ENCODE measurements at regions not wholly inside any gene's neighbourhood (a gene's known extent, or its start where the extent isn't known, plus 50 kb on each side); places are given as distances from the start of the nearest gene placed in this dataset.

DNA sequence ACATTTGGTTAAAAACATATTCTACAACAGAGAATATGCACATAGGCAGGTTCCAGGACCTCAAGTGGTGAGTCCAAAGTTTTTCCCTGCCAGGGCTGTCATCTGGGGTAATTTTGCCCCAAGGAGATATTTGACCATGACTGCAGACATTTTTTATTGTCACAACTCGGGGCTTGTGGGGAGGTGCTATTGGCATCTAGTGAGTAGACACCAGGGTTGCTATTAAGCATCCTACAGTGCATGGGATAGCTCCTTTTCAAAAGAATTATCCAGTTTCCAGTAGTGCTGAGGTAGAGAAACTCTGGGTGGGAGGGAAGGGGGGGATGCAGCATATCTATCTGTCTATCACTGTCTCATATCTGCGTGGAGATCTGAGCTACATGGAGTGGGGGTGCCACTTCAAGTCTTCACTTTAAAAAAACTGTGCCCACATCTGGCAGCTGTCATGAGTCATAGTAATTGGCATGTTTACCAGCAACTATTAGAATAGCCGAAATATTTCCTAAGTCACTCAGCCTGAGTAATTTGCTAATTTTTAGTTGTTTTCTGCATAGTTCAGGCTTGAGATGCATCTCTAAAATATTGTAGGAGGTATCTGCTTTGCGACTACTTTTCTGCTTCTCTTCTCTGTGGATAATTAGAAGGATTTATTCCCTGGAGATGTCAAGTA is 254.0 kb upstream of the RBMS1 start:
- no peaks in the 10 kb centered on the region for H3K4me1 Mint-ChIP-seq (ENCODE audit: low read depth)
- H3K27me3 Mint-ChIP-seq: no peaks in the 10 kb centered on the region
- H3K27ac Mint-ChIP-seq: no peak overlapping the region
- no peak overlapping the region for H3K4me3 Mint-ChIP-seq (ENCODE audit: low read depth)
- H3K36me3 Mint-ChIP-seq (ENCODE audit: insufficient read depth): no peaks in the 10 kb centered on the region
- no peaks in the 10 kb centered on the region for H3K9me3 Mint-ChIP-seq (ENCODE audit: low read depth)
- no peak for DNase-seq (ENCODE audit: low spot score, unreplicated experiment)
- TF ChIP-seq, protein P1, sequence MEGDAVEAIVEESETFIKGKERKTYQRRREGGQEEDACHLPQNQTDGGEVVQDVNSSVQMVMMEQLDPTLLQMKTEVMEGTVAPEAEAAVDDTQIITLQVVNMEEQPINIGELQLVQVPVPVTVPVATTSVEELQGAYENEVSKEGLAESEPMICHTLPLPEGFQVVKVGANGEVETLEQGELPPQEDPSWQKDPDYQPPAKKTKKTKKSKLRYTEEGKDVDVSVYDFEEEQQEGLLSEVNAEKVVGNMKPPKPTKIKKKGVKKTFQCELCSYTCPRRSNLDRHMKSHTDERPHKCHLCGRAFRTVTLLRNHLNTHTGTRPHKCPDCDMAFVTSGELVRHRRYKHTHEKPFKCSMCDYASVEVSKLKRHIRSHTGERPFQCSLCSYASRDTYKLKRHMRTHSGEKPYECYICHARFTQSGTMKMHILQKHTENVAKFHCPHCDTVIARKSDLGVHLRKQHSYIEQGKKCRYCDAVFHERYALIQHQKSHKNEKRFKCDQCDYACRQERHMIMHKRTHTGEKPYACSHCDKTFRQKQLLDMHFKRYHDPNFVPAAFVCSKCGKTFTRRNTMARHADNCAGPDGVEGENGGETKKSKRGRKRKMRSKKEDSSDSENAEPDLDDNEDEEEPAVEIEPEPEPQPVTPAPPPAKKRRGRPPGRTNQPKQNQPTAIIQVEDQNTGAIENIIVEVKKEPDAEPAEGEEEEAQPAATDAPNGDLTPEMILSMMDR (IDR thresholded peaks at IDR 0.05; ENCODE audit: unreplicated experiment): no peak

DNA sequence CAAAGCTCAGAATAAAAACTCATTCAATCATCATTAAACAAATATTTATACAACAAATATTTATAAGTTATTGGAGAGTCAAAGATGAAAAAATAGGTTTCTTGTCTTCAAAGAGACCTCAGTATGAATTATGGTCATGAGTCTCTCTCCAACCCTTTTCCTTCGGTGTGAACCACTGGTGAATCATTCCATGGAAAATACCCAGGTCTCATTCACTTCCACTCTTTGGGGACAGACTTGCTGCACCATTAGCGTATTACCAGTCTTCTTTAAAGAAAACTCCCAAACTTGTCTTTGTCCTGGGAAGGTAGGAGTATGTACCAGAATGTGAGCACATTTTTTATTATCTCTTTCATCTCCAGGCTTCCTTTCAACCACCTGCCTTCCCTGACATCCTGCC is 257.4 kb upstream of the RBMS1 start:
- TF ChIP-seq, protein P1 (IDR thresholded peaks at IDR 0.05; ENCODE audit: unreplicated experiment): no peak
- Mint-ChIP-seq H3K4me1 (ENCODE audit: low read depth) (no peaks in the 10 kb centered on the region), H3K27ac (no peak overlapping the region), H3K4me3 (ENCODE audit: low read depth) (no peak overlapping the region), H3K9me3 (ENCODE audit: low read depth) (peaks cover 5% of the 10 kb centered on the region), H3K27me3 (no peaks in the 10 kb centered on the region), H3K36me3 (ENCODE audit: insufficient read depth) (peaks cover 3% of the 10 kb centered on the region)
- no peak for DNase-seq (ENCODE audit: low spot score, unreplicated experiment)

- TF ChIP-seq, protein P1 (IDR thresholded peaks at IDR 0.05; ENCODE audit: unreplicated experiment): no peak
- H3K4me3 Mint-ChIP-seq (ENCODE audit: low read depth): no peak overlapping the region
These were observed 259.1 kb upstream of the RBMS1 start for GRCh38 chr2:160752475-160753330.

GRCh38 chr2:160753331-160753654 is 259.7 kb upstream of the RBMS1 start:
- no peaks in the 10 kb centered on the region for H3K4me1 Mint-ChIP-seq (ENCODE audit: low read depth)
- no peak overlapping the region for H3K4me3 Mint-ChIP-seq (ENCODE audit: low read depth)
- H3K27me3 Mint-ChIP-seq: no peaks in the 10 kb centered on the region
- DNase-seq (ENCODE audit: low spot score, unreplicated experiment): no peak
- peaks cover 5% of the 10 kb centered on the region for H3K9me3 Mint-ChIP-seq (ENCODE audit: low read depth)
- TF ChIP-seq, protein P1 (IDR thresholded peaks at IDR 0.05; ENCODE audit: unreplicated experiment): no peak
- H3K36me3 Mint-ChIP-seq (ENCODE audit: insufficient read depth): peaks cover 3% of the 10 kb centered on the region
- no peak overlapping the region for H3K27ac Mint-ChIP-seq

More at GRCh38 chr2:160752475-160753330, 259.1 kb upstream of the RBMS1 start:
- DNase-seq (ENCODE audit: low spot score, unreplicated experiment): no peak
- Mint-ChIP-seq H3K27me3 (no peaks in the 10 kb centered on the region), H3K36me3 (ENCODE audit: insufficient read depth) (peaks cover 3% of the 10 kb centered on the region), H3K27ac (no peak overlapping the region), H3K4me1 (ENCODE audit: low read depth) (no peaks in the 10 kb centered on the region), H3K9me3 (ENCODE audit: low read depth) (peaks cover 5% of the 10 kb centered on the region)

DNA sequence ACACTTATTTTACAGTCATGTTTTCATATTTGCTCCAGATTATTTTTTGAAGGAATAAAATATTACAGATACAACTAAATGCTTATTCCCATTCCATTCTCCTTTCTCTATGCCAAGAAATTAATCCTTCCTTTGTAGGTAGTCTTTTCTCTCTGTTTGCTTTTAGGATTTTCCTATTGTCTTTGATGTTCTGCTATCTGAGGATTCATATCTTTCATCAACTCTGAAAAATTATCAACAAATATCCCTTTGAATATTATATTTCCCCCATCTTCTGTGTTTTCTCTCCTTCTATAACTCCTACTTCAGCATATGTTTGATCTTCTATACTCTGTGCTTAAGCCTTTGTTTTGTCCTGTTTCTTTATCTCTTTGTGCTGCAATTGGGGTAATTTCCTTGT is 260.4 kb upstream of the RBMS1 start:
- DNase-seq (ENCODE audit: low spot score, unreplicated experiment): no peak
- peaks cover 5% of the 10 kb centered on the region for H3K9me3 Mint-ChIP-seq (ENCODE audit: low read depth)
- TF ChIP-seq, protein P1 (IDR thresholded peaks at IDR 0.05; ENCODE audit: unreplicated experiment): no peak
- H3K4me3 Mint-ChIP-seq (ENCODE audit: low read depth): no peak overlapping the region
- H3K4me1 Mint-ChIP-seq (ENCODE audit: low read depth): no peaks in the 10 kb centered on the region
- H3K27me3 Mint-ChIP-seq: no peaks in the 10 kb centered on the region
- peaks cover 3% of the 10 kb centered on the region for H3K36me3 Mint-ChIP-seq (ENCODE audit: insufficient read depth)
- H3K27ac Mint-ChIP-seq: peak overlapping the region; percentile 13
